ENCODE measurements at regions not wholly inside any gene's neighbourhood (a gene's known extent, or its start where the extent isn't known, plus 50 kb on each side); places are given as distances from the start of the nearest gene placed in this dataset.

DNA sequence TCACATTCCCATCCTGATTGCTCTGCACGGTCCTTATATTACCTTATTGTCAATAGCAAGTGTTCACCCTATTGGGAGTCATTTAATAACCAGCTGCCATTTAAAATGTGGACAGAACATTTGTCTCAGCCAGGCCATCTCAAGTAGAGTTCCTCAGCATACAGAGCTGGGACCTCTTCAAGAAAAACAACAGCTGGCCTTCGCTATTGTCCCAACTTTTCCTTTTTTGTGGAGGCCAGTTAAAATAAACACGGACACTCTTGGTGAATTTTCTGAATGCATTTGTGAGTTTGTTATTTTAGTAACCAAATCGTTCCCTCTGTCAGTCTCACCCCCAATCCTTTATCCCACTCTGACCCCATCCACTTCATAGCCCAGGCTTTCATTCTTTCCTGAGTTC, 395.3 kb upstream of the PITX2 start:
- TF ChIP-seq FOS (IDR thresholded peaks at IDR 0.05; ENCODE audit: borderline replicate concordance, insufficient read depth, low read length) (no peak), EZH2 (IDR thresholded peaks at IDR 0.05; ENCODE audit: borderline replicate concordance, low read depth, low read length, severe bottlenecking) (no peak), GATA2 (IDR thresholded peaks at IDR 0.05; ENCODE audit: insufficient read depth, insufficient read length, low read depth, low read length) (no peak), JUN (IDR thresholded peaks at IDR 0.05; ENCODE audit: borderline replicate concordance, insufficient read depth, insufficient read length, low read depth) (no peak), POLR2AphosphoS5 (IDR thresholded peaks at IDR 0.05; ENCODE audit: insufficient read depth, low read depth, low read length) (no peak), POLR2A (IDR thresholded peaks at IDR 0.05; ENCODE audit: low read depth, low read length) (no peak)
- TF ChIP-seq, protein P1, sequence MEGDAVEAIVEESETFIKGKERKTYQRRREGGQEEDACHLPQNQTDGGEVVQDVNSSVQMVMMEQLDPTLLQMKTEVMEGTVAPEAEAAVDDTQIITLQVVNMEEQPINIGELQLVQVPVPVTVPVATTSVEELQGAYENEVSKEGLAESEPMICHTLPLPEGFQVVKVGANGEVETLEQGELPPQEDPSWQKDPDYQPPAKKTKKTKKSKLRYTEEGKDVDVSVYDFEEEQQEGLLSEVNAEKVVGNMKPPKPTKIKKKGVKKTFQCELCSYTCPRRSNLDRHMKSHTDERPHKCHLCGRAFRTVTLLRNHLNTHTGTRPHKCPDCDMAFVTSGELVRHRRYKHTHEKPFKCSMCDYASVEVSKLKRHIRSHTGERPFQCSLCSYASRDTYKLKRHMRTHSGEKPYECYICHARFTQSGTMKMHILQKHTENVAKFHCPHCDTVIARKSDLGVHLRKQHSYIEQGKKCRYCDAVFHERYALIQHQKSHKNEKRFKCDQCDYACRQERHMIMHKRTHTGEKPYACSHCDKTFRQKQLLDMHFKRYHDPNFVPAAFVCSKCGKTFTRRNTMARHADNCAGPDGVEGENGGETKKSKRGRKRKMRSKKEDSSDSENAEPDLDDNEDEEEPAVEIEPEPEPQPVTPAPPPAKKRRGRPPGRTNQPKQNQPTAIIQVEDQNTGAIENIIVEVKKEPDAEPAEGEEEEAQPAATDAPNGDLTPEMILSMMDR (IDR thresholded peaks at IDR 0.05; ENCODE audit: extremely low read depth in 1 of 2, insufficient read depth in 1 of 2, low read depth in 1 of 2, low read length in 2 of 2): no peak
- TF ChIP-seq, protein P2, sequence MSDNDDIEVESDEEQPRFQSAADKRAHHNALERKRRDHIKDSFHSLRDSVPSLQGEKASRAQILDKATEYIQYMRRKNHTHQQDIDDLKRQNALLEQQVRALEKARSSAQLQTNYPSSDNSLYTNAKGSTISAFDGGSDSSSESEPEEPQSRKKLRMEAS (IDR thresholded peaks at IDR 0.05; ENCODE audit: insufficient read depth, insufficient read length): no peak
- CTCF ChIA-PET: no interaction called here

More for the DNA sequence above, 395.3 kb upstream of the PITX2 start:
- dilution Hi-C loops (cut with MboI; ENCODE audit: extremely low pct_ligation_motif_present, low sequenced_read_pairs): no loop called here
- Histone ChIP-seq H2AFZ (ENCODE audit: low read depth, low read length) (no peak overlapping the region), H3K36me3 (ENCODE audit: control insufficient read depth in 2 of 2, extremely low read depth in 1 of 2, insufficient read depth in 2 of 2, low read length in 2 of 2) (no peaks in the 10 kb centered on the region), H3K27ac (ENCODE audit: insufficient read depth, low read depth, low read length) (no peak overlapping the region), H3K9me3 (replicated peaks; ENCODE audit: control insufficient read depth, insufficient read depth, low read length) (no peaks in the 10 kb centered on the region), H3K4me3 (replicated peaks in 1 of 3; ENCODE audit: insufficient read depth in 1 of 3, low read depth in 1 of 3, low read length in 3 of 3) (no peak overlapping the region), H3K9me1 (replicated peaks; ENCODE audit: control insufficient read depth, extremely low read depth, insufficient read depth, low read length) (no peaks in the 10 kb centered on the region), H3K4me2 (ENCODE audit: insufficient read depth, low read length) (no peak overlapping the region), H3K27me3 (ENCODE audit: control insufficient read depth in 2 of 2, insufficient read depth in 2 of 2, low read length in 2 of 2) (no peaks in the 10 kb centered on the region), H4K20me1 (replicated peaks; ENCODE audit: control insufficient read depth, extremely low read depth, insufficient read depth, low read length) (no peaks in the 10 kb centered on the region), H3K9ac (replicated peaks; ENCODE audit: extremely low read depth, insufficient read depth, low read length) (no peak overlapping the region), H3K4me1 (ENCODE audit: control insufficient read depth, extremely low read depth, insufficient read depth, low read length) (no peaks in the 10 kb centered on the region), H3K79me2 (ENCODE audit: control insufficient read depth, insufficient read depth, low read length) (no peaks in the 10 kb centered on the region)
- FAIRE-seq (no peak), DNase-seq (ENCODE audit: low read depth, low spot score) (no peak)
- no TSS peak for BruUV-seq (replicated peaks)
- POLR2A ChIA-PET: no interaction called here
- intact Hi-C loops (cut with micrococcal nuclease): no loop called here

Measured in endothelial cell of umbilical vein (primary cell).